ENCODE measurements at regions not wholly inside any gene's neighbourhood (a gene's known extent, or its start where the extent isn't known, plus 50 kb on each side); places are given as distances from the start of the nearest gene placed in this dataset.

- TF ChIP-seq CTCF (IDR thresholded peaks at IDR 0.05) (no peak), POLR2A (IDR thresholded peaks at IDR 0.05) (no peak)
These were observed 347.0 kb upstream of the ZNF385D start for GRCh38 chr3:22098021-22098420.
